GM12891 (cell line): ENCODE measurements at regions not wholly inside any gene's neighbourhood (a gene's known extent, or its start where the extent isn't known, plus 50 kb on each side); places are given as distances from the start of the nearest gene placed in this dataset.

ENCODE experiments used
- POLR2AphosphoS5 ChIP-seq: IDR thresholded peaks from 2 replicates; pipeline ENCODE4 v1.6.1; 2011; ENCODE audit warnings: low read depth, low read length, control low read depth
- POU2F2 ChIP-seq: IDR thresholded peaks from 2 replicates; pipeline ENCODE4 v1.6.1; 2011; ENCODE audit warnings: low read depth, mild to moderate bottlenecking, control low read depth, low read length, moderate library complexity

GRCh38 chr1:79695138-79695537 is 688.6 kb upstream of the ADGRL4 start:
- no peak for TF ChIP-seq POU2F2
- no peak for TF ChIP-seq POLR2AphosphoS5
